Liver (tissue), 3 donors: ENCODE measurements at regions not wholly inside any gene's neighbourhood (a gene's known extent, or its start where the extent isn't known, plus 50 kb on each side); places are given as distances from the start of the nearest gene placed in this dataset.

ENCODE experiments used
- CTCF ChIP-seq: fragments of 150-350 bp; IDR thresholded peaks from 2 replicates; pipeline ENCODE4 v1.5.1; 2017; ENCODE audit warnings: improper control_type of control experiment, low read depth, low read length; ENCODE audit not compliant: missing input control
- FOXA1 ChIP-seq: IDR thresholded peaks from 2 replicates; pipeline ENCODE4 v1.6.1; 2016; ENCODE audit warnings: antibody characterized with exemption
- GABPA ChIP-seq, 2 donors: IDR thresholded peaks in 1 of 2; conservative IDR thresholded peaks in 1 of 2; 2 replicates each; pipeline ENCODE4 v1.6.1; 2016; ENCODE audit warnings: antibody characterized with exemption in 2 of 2, mild to moderate bottlenecking in 1 of 2, moderate library complexity in 1 of 2
- NR2F2 ChIP-seq: IDR thresholded peaks from 2 replicates; pipeline ENCODE4 v1.6.1; 2016; ENCODE audit warnings: antibody characterized with exemption
- RAD21 ChIP-seq, 2 donors: IDR thresholded peaks; 2 replicates each; pipeline ENCODE4 v1.6.1; 2016; ENCODE audit warnings: antibody characterized with exemption in 2 of 2, mild to moderate bottlenecking in 2 of 2
- SP1 ChIP-seq: IDR thresholded peaks from 2 replicates; pipeline ENCODE4 v1.6.1; 2018; ENCODE audit warnings: antibody characterized with exemption, mild to moderate bottlenecking
- donor health status: healthy.
- donor health status: healthy.

GRCh38 chr19:20287070-20287469, 120.1 kb downstream of the ZNF486 start:
- TF ChIP-seq FOXA1 (no peak), NR2F2 (no peak), CTCF (no peak), GABPA (IDR thresholded peaks at IDR 0.05 in 1 of 2, conservative IDR thresholded peaks at IDR 0.05 in 1 of 2) (no peak), RAD21 (IDR thresholded peaks at IDR 0.05) (no peak), SP1 (no peak)
